NCI-H146 treated with DMSO at 0.1 percent for 48 hours (cell line): ENCODE measurements at regions not wholly inside any gene's neighbourhood (a gene's known extent, or its start where the extent isn't known, plus 50 kb on each side); places are given as distances from the start of the nearest gene placed in this dataset.
"Not testable (repeated sequence)": the region's sequence is repeated elsewhere in the genome, so short reads cannot be mapped to it uniquely, and the experiment has no call there.

ENCODE experiments used
- DNase-seq: peaks from one replicate; lab custom pipeline; 2025; ENCODE audit not compliant: unreplicated experiment; lab: John Stamatoyannopoulos, UW

DNA sequence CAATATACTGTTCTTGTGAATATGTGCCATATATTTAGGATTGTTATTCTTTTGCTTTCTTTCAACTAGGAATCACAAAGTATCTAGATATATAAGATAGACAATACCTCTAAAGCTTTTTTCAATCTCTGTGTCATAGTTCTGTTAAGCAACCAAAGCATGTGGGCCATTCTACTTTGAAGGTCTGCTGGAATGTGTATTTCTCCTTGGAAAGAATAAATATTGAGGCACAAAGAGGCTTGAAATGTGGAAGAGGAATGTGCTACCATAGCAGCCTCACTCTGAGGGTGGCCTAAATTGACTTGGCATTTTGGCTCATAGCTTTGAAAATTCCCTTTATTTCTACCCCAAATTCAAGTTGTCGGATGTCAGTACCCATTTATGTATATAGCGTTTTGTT is 488.5 kb upstream of the MAN1A1 start:
- no peak for DNase-seq

DNA sequence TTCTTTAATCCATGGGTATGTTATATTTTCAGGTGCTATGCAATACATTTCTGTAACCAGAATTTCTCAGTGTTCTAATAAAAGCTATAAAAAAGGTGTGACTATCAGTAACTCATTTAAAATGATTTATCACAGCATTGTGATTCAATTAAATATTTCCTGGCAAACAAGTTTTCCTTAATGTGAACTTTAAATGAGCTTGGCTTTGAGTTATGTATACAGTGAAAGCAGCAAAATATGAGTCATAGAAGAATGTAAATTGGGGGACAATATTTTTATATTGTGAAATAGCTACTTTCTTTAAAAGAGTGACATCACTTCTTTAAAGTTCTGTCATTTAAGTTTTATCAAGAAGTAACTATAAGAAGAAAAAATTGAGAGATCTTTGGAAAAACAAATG is 484.9 kb upstream of the MAN1A1 start:
- no peak for DNase-seq

DNA sequence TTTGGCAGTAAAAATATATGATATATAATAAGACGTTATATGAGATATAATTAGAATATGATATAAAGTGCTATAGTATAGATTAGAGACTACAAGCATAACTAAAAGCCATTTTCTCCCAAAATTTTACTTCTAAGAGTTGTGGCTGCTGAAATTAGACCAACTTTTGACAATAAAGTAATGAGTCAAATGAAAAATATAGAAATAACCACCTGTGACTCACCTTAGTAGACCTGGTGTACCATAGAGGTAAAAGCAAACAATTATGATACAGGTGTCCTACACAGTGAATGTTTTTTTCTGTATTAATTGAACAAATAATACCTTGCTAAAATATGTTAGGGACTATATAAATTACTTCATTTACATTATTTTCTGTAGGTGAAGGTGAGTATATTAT is 482.9 kb upstream of the MAN1A1 start:
- no peak for DNase-seq

DNA sequence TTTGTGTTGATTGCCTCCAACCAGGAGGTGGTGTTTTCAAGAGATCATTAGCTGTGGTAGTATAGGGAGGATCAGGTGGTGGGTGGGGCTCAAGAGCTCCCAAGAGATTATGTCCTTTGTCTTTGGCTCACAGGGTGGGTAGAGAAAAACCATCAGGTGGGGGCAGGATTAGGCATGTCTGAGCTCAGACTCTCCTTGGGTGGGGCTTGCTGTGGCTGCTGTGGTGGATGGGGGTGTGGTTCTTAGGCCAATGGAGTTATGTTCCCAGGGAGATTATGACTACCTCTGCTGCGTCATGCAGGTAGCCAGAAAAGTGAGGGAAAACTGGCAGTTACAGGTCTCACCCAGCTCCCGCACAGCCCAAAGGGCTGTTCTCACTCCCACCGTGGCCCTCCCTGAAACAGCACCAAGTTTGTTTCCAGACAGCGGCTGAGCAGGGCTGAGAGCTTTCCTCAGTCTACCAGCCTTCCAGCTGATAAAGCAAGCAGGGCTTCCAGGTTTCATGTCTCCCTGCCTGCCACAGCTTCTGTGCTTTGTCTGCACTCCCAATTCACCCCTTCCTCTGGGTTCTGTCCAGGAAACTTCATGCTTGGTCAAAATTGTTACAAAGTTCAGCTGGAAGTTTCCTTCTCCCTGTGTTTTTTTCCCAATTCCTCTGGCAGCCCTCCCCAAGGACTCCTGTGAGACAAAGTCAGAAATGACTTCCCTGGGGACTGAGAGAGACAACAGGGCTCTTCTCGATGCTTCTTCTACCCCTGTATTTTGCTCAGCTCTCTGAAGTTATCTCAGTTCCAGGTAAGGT is 481.1 kb upstream of the MAN1A1 start:
- no peak for DNase-seq

DNA sequence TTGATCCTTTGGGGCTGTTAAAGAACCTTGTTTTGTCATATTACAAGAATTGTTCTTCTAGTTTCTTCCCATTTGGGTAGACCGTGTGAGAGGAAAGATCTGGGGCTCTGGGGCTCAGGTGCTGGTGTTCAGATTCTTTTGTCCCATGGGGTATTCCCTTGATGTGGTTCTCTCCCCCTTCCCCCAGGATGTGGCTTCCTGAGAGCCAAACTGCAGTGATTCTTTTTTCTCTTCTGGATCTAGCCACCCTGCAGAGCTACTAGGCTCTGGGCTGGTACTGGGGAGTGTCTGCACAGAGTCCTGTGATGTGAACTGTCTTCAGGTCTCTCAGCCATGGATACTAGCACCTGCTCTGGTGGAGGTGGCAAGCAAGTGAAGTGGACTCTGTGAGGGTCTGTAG is 480.5 kb upstream of the MAN1A1 start:
- DNase-seq, result no peak

DNA sequence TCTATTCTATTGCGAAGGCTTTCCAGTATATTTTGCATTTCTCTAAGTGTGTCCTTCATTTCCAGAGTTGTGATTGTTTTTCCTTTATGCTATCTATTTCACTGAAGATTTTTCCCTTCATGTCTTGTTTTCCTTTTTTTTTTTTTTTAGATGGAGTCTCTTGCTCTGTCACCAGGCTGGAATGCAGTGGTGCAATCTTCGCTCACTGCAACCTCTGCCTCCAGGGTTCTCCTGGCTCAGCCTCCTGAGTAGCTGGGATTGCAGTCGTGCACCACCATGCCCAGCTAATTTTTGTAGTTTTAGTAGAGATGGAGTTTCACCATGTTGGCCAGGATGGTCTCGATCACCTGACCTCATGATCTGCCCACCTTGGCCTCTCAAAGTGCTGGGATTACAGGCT is 479.9 kb upstream of the MAN1A1 start:
- DNase-seq, result not testable (repeated sequence)

DNA sequence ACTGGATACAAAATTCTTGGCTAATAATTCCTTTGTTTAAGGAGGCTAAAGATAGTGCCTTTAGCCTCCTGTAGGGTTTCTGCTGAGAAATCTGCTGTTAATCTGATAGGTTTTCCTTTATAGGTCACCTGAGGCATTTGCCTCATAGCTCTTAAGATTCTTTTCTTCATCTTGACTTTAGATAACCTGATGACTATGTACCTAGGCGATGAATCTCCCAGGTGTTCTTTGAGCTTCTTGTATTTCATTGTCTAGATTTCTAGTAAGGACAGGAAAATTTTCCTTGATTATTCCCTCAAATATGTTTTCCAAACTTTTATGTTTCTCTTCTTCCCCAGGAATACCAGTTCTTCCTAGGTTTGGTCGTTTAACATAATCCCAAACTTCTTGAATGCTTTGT is 479.4 kb upstream of the MAN1A1 start:
- DNase-seq, result no peak

DNA sequence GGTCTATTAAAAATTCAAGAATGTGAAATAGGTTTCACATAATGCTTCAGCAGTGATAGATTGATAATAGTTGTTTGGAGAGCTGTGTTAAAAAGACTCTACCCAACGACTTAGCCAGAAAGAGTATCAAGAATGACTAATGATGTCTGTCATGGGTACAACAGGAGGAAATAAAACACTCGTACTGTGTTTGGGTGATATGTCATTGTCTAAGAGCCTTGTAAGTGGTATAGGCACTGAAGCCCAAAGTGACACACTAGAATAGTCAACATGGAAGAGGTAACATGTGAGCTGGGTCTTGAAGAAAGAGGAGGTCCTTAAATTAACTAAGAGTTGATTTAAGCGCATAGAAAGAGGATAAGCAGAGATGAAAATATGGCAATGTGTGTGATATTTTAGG is 471.8 kb upstream of the MAN1A1 start:
- DNase-seq, result no peak

DNA sequence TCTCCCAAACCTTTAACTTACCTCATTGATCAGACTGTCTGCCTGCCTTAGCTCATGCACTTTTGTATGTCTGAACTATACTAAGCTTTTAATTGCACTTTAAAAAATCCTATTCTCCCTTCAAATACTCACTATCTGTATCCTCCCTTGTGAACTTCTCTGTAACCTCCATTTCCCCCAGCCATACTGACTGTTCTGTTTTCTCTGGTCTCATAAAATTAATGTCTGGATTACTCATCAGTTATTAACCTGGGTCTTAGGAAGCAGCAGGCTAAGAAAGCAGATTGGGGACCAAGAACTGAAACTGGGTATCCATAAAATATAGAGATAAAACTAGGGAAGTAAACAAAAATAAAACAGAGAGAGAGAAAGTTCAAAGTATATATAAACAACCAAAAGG is 469.3 kb upstream of the MAN1A1 start:
- no peak for DNase-seq

DNA sequence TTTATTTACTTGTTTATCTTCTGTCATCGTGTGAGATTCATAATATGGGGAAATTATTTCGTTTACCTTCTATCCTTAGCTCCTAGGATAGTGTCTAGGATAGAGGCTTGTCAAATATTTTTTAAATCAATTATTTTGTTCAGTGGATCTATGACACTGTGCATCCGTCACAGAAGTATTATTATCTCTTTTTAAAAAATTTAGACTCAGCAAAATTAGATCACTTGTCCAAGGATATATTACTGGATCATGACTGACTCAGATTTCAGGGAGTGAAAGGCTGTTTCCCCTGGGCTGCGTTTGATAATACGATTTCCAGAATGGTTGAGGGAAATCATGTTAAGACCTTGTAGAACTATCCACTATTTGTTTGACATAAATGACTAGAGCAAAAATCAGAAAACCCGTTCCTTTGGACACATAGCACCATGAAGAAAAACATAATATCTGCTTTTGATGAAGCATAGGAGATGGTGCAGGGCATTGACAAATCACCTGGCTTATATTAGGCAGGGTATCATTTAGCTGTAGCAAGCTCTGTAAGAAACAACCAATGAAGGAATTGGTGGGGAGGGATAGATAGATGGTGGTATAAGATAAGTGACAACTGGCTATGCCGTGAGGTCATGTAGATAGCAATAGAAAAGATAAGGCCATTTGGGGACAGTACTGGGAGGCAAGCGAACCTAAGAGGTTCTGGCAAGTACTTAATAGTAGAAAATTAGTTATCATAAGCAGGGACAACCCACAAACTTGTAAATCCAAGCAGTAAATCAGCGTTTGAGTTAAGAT is 465.2 kb upstream of the MAN1A1 start:
- DNase-seq, result no peak

DNA sequence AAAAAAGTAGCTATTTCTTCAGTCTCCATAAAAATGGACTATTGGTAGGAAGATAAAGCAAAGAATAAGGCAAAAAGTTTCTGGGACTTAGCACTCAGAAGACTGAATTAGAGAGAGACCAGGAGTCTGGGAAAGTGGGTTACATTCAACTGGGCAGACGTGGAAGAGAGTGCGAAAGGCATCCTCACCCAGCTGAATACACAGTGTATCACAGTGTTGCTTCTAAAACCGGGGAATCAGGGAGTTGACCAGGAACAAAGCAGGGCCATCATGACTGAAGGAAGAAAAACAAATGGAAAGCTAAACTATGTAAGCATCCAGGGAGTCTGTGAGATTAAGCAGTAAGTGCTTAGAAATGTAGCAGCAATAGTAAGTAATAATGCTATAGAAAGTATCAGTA is 452.9 kb upstream of the MAN1A1 start:
- no peak for DNase-seq

DNA sequence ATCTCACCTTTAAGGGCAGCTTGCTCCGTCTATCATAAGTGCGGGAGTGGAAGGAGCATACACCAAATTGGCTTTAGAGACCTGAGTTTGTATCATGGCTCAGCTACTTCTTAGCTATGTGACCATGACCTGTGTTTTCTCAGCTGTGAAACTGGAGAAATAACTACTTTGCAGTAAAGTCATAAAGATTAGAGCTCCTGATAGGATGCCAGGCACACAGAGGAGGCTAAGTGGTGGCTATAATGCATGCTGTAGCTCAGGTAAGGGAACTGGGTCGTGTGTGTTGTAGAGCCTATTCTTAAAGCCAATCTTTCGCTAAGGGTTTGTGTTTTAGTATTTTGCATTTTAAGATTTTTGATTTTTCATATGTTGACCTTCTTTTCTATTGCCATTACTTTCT is 451.5 kb upstream of the MAN1A1 start:
- no peak for DNase-seq

DNA sequence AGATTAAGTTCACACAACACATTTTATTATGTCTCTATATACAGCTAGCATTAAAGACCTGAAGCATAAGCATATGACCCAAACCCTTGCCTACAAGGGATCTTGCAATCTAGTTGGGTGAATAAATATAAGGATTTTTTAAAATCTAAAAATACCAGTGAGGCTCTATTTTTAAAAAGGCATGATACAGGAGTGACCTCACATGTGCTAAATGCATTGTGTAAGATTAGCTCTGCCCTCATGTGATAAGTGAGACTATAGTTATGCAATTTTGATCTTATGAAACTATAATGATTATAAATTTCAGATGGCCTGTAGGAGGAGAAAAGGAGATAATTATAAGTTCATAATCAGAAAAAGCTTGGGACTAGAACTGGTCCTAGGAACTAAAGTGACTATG is 451.0 kb upstream of the MAN1A1 start:
- DNase-seq, result no peak

DNA sequence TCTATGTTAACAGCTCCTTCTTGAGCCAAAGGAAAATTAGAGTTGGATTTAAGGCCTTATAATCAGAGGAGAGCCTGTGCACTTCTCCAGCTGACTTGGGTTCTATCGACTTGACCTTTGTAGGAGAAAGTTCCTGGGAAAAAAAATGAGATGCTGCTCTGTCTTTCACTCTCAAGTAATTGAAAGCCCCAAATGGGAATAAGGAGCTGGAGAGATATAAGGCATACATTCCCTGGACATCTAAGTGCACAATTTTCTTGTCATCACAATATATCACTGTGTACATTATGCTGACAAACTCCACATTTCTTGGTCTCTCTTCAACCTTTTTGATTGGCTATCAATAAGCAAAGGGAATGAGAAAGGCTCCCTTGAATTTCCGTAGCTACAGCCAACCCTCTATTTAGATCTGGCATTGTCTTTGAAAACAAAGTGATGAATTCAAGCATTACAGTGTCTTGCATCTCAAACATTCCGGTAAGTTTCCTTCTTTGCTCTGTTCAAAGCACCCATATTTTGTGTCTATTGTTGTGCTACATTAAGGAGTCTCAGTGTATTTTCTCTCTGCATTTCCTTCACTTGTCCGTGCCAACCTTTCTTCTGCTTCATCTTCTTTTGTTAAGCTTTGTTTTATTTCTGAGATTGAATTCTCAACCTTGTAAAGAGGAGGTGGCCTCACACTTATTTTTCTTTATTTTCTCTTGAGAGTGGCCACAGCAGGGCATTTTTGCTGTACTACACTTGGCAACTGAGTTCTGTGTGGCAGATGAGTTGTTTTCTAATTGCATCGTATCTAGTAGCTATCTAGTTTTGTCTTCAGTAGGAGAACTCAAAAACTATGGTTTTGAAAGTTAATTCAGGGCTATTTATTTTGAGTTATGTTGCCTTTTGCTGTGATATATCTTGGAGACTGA is 450.3 kb upstream of the MAN1A1 start:
- DNase-seq, result no peak

DNA sequence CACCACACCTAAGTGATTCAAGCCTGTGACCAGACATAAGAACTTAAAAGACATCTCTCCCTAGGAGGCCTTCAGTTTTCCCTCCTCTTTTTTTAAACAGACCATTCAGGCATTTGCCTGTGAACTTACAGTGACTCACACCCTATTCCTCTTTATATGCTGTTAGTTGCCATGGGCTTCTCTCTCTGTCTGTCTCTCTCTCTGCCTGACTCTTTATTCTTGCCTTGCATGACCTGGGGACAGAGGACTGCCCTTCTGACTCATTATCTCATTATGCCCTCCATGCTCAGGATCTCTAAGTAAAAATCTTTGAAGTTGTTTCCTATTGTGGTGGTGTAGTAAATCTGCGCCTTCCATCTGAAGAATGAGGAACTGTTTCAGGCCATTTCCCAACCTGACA is 442.2 kb upstream of the MAN1A1 start:
- no peak for DNase-seq

DNA sequence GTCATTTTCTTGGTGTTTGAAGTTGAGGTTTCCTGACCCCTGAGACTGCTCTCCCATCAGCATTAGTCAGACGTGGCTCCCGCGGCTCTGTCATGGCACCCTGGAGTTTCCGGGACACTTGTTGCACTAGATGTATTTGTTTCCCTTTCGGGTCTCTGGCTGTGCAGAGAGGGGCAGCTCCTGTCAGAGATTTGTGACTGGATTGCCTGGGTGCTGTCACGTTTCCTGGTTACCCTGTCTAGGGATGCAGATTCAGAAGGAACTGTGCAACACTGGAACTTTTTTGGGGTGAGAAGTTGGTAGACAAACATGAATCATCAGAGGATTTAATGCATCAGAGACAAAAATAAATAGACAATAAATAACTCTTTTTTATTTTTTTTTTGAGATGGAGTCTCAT is 431.8 kb upstream of the MAN1A1 start:
- no peak for DNase-seq

DNA sequence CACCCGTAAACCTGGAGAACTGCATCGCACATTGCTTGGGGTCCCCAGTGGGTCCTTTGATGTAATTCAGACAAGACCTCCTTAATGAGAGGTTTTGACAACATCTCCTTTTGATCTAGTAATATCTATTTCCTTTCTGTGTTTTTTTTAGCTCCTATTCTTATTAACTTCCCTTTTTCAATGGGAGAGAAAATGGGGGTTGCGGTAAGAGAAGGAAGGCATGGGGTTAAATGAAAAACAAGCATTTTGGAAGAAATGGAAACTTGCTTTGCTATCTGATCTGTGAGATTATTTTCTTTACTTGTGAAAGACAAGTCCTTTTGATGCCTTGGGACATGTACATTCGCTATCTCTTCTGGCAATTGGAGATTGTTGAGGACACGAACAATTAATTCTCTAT is 418.6 kb upstream of the MAN1A1 start:
- DNase-seq, result no peak

DNA sequence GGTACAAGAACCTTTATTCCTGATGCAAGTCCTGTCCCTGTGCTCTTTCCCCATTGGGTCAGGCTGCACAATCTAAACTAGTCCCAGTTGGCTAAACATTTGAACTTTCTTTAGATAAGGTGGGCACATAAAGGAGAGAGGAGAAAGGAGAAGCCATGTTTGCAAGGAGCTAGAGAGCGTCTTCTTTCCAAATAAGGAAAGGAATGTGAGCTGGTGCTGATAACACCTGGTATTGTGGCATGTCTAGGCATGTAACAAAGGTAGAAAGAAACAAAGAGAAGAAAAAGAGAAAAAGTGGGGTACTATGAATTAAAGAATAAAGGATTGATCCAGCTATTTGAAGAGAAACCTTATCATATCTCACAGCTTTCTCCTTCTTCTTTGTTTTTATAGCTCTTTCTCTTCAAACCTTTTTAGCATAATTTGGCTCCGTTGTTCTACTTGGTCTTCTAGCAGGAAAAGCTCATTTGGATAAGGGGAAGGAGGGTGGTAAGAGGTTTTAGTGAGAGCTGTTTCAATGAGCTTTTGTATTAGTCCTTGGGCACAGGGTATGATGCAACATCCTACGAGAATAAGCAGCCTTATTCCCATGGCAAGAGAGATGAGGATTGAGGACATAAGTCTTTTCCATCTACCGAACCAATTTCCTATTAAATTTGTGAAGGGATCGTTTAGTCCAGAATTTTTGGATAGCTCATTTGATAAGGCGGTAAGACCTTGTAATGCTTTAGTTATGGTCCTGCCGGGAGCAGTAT is 415.5 kb upstream of the MAN1A1 start:
- no peak for DNase-seq

DNA sequence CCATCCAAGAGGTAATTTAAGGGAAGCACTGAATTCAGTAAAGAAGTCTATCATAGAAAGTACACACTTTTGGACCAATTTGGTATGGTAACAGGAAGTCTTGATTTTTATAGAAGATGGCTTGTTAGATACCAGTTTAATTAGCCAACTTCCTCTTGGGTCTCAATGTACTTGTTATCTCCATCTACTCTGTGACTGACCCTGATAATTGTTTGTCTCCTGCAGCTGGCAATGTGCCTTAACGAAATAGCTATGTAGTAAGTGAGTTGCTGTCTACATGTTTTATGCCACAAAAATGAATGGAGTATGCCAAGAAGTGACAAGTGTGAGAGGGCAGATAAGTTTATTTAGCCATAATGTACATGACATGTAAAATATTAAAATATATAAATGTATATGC is 410.5 kb upstream of the MAN1A1 start:
- no peak for DNase-seq

DNA sequence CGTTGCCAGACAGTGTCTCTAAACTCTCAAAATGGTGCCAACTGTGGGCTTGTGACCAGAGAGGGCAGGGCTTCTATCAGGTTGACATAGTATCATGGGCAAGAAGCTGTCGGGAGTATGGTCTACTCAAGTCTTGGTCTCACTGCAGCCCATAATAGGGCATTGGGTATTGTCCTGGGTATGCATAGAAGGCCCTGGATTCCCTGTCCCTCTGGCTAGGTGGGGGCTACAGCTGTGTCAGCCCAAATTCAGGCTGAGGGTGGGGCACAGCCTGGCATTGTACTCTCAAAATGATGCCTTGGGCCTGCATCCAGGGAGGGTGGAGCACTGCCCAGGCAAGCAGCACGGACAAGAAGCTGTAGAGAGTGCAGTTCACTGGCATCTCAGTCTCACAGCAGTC is 408.8 kb upstream of the MAN1A1 start:
- DNase-seq, result no peak

DNA sequence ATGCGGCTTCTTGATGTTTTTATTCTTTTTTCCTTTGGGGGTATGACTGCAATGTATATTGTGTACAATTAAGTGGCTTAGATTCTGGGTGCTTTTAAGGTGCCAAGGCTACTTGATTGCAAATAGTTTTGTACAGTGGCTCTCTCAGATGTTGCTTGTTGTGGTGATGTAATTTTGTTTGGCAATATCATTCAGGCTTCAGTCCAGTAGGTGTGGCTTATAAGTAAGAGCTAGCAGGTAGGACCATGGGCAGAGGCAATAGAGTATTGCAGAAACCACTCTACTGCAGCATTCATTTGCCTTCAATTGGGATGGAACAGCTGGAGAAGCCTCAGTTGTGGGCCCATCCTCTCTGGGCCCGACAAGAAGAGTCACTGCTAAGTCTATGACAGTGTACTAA is 407.9 kb upstream of the MAN1A1 start:
- DNase-seq, result no peak
